ENCODE measurements at regions not wholly inside any gene's neighbourhood (a gene's known extent, or its start where the extent isn't known, plus 50 kb on each side); places are given as distances from the start of the nearest gene placed in this dataset.

DNA sequence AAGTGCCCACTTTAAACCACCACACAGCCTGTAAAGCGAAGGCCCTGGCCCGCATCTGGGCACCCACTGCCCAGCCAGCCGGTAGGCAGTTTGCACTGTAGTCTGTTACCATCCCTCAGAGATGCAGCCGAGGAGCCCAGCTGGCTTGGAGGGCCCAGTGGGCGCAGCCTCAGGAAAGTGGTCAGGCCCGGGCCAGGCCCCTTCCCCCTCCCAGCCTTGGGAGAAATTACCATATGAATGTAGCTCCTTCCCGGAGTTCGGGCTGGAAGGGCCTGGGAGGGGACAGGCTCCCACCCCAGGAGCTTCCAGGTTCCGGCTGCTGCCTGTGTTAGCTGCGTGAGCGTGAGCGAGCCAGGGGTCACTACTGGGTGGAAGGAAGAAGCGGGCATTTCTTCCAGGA lies 325.4 kb downstream of the SEC14L1 start:
- TF ChIP-seq, protein P1, sequence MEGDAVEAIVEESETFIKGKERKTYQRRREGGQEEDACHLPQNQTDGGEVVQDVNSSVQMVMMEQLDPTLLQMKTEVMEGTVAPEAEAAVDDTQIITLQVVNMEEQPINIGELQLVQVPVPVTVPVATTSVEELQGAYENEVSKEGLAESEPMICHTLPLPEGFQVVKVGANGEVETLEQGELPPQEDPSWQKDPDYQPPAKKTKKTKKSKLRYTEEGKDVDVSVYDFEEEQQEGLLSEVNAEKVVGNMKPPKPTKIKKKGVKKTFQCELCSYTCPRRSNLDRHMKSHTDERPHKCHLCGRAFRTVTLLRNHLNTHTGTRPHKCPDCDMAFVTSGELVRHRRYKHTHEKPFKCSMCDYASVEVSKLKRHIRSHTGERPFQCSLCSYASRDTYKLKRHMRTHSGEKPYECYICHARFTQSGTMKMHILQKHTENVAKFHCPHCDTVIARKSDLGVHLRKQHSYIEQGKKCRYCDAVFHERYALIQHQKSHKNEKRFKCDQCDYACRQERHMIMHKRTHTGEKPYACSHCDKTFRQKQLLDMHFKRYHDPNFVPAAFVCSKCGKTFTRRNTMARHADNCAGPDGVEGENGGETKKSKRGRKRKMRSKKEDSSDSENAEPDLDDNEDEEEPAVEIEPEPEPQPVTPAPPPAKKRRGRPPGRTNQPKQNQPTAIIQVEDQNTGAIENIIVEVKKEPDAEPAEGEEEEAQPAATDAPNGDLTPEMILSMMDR (conservative IDR thresholded peaks at IDR 0.05; ENCODE audit: low read depth, low read length), result no peak
- TF ChIP-seq EZH2phosphoT487 (IDR thresholded peaks at IDR 0.05; ENCODE audit: borderline replicate concordance, low read length) (no peak), EZH2 (IDR thresholded peaks at IDR 0.05; ENCODE audit: low read length, unreplicated experiment) (no peak)

All from PC-3 (cell line).